RKO (cell line): ENCODE measurements at regions not wholly inside any gene's neighbourhood (a gene's known extent, or its start where the extent isn't known, plus 50 kb on each side); places are given as distances from the start of the nearest gene placed in this dataset.

Source experiments
- DNase-seq: peaks from one replicate; pipeline ENCODE4 v3.0.0-alpha.2; 2016; ENCODE audit warnings: low spot score

DNA sequence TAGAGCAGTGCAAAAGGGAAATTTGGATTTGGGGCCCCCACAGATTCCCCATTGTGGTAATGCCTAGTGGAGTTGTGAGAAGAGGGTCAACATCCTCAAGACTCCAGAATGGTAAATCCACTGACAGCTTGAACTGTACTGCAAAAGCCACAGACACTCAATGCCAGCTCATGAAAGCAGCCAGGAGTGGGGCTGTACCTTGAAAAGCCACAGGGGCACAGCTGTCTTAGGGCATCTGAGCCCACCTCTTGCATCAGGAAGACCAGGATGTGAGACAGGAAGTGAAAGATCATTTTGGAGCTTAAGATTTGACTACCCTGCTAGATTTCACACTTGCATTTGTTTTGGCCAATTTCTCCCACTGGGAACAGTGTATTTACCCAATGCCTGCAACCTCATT is 1548.9 kb upstream of the PCDH20 start:
- no peak for DNase-seq

DNA sequence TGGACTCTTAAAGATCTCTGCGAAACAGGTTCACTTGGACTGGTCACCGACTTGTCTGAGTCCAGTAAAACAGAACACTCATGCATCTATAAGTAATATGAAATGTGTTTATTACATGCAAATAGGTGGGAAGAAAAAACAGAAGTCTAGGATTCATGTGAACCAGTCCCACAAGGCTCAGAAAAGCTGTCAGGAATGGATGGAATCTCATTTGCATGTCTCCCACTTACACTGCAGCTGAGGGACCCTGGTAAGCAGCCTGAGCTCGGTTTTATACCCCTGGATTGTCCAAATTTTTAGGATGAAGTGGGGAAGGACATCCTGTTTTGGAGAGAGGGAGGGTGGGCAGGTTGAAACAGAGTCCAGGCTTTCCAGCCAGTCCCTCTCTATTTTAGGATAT is 1545.1 kb upstream of the PCDH20 start:
- no peak for DNase-seq

DNA sequence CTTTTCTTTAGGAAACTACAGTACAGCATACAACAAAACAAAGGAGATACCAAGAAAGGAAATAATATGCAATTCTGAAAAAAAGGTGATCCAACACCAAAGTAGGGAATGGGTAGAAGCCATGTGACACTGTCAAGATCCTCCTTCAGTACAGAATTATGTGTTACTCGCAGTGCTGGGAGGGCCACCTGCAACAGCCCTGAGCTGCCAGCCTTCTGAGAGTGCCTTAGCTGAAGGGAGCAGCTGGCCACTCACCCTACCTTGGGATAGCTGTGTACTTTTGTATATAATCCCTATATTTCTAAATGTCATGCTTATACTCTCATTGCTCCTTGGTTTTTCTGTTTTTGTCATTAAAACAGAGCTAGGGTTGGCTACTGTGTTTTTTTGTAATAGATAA is 1518.2 kb upstream of the PCDH20 start:
- DNase-seq: no peak

DNA sequence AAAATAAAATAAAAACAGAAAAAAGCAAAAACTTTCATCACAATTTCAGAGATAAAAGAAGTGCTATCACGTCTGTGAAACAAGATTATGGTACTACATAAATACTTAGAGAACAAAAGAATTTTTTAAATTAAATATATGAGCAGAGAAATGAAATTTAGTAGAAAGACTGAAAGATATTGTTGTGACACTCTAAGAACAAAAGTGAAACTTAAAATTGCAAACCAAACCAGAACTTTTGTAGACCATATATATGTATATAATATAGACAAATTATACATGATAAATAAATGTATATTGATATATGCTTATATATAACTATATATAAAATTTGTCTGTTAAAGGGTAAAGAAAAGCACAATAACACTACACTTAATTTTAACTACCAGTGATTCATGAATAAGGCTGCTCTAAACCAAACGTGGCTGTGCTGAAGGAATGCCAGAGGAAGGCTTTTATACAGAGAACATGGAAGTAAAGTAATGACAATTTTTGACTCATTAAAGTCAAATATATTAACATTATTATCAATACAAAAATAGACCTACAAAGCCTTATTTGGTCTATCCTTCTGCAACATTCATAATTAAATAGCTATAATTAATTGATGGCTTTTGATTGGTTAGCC is 1516.7 kb upstream of the PCDH20 start:
- DNase-seq: peak; percentile 9

DNA sequence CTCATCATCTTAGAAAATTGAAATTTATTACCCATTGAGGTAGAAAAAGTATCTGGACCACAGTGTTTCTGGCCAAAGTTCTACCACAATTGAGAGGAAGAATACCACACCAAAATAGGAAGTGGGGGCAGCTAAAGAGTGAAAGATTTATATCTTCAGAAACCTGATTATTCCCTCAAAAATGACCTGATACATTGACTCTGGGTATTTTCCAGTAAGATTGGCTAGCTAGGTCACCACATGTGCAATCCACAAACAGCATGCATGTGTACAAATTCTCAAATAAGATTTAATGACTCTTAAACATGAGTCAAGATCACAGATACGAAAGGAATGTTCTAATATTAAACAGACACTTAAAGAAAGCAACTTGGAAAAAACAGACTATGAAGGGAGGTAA is 1516.2 kb upstream of the PCDH20 start:
- DNase-seq: no peak

DNA sequence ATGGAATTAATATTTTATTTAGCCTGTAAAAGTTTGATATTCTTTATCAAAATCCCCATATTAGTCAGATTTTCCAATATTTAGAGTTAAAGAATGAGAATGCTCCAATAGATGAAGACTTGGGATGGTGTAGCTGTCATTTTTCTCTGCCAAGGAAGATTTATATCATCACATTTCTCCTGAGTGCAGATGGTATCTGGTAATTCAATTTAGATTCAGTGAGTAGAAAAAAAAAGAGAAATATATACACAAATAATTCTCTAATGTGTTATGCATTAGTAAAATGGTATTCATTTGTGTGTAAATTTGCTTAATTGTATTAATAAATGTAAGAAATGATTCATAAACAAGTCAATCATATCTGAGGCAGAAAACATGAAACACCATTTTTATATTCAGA is 1508.7 kb upstream of the PCDH20 start:
- no peak for DNase-seq

DNA sequence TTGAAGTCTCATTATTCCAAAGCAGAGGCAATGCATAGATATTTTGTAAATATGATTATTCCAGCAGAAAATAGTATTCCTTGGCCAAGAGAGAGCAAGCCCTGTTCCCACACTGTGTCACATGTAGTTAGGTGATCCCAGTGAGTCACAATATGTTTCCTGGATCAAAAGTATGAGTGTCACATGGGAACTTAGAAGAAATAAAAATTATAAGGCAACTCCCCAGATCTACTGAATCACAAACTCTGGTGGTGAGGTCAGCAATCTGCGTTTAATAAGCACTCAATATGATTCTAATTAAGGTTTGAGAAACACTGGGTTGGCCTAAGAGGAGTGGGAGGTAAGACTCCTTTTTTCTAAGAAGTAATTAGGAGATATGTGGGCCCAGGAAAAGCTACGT is 1504.5 kb upstream of the PCDH20 start:
- no peak for DNase-seq

DNA sequence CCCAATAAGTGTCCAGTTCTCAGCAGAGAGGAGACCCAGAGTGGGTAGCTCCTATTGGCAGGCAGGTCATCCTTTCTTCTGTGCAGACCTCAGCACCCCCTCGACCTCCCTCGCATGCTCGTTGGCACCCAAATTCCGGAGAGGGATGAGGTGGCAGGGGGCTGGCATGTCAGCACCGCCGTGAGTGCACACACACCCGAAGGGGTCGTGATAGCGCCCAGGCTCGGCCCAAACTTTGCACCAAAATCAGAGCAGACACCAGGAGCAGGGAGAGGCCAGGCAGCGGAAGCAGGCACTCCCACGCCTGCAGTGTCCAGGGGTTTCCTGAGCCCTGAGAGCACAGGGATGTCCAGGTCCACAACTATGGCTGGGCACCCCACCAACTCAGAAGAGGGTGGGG is 1503.8 kb upstream of the PCDH20 start:
- DNase-seq: no peak

DNA sequence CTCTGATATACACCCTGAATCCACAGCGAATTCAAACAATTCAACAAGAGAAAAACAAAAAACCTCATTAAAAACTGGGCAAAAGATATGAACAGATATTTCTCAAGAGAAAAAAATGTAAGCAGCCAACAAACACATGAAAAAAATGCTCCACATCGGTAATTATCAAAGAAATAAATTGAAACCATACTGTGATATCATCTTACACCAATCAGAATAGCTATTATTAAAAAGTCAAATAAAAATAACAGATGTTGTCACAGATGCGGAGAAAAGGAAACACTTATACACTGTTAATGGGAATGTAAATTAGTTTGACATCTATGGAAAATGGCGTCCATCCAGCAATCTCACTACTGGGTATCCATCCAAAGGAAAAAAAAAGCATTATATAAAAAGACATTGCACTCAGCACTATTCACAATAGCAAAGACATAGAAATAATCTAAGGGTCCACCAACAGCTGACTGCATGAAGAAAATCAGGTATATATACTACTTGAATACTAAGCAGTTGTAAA is 1495.0 kb upstream of the PCDH20 start:
- DNase-seq: no peak

DNA sequence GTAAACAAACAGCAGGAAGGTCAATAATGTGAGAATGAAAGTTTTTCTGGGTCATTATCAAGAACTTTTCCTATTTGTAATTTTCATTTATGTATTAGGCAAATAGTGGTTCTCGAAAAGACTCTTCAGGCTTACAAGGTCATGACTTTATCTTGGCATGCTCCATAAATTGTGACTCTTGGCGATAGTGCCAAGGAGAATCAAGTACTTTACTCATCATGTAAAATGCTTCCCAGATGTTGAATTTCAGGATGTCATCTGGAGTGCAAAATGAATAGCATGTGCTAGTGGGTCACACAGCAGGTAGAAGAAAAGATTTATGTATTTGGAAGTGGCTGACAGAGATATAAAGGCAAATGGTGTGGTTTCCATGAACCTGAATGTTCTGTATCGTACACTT is 1492.7 kb upstream of the PCDH20 start:
- no peak for DNase-seq

DNA sequence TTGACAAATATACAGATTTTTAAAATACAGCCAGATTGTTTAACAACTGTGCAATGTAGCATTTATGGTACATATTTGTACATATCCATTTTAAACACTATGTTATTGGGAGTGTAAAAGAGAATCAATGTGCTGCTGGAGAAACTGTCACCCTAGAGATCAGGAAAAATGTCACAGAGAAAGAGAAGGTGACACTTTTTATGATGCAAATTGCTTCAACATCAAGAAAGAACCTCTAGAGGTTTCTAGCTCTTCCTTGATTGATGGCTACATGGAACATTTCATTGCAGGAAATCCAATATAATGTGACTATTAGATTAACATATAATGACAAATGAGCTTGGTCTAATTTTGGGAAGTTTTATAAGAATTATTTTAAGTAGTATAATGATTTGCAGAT is 1491.2 kb upstream of the PCDH20 start:
- no peak for DNase-seq

DNA sequence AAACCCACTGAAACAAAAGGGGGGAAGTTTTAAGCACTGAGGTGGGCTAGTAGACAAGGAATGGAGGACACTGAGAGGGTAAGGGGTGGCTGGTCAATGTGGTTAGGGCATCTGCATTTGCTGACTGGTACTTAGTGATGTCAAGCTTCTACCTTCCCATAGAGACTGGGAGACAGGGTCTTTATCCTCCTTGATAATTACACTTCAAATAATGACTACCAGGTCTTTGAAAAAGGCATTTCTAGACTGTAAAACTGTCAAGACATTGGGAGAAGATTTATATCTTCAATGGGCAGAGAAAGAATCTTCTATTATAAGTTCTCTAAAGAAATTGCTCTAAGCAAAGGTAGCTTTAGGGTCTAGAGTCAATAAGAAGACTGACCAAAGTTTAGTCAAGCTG is 1490.8 kb upstream of the PCDH20 start:
- no peak for DNase-seq

DNA sequence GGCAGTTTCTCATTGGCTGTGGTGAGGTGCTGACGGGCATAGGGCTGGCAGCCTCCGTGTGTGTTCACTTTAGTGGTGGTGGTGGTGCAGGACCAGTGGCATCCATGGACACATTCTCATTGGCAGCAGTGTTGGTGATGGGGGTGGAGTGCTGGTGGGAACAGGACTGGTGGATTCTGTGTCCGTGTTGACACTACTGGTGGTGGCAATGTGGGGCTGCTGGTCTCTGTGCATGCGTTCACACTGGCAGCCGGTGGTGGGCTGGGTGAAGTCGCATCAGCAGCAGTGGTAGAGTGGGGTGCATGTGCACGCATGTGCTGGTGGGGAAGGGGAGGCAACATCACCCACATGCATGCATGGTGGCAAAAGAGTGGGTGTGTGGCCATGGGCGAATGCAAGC is 1471.4 kb upstream of the PCDH20 start:
- DNase-seq: no peak

DNA sequence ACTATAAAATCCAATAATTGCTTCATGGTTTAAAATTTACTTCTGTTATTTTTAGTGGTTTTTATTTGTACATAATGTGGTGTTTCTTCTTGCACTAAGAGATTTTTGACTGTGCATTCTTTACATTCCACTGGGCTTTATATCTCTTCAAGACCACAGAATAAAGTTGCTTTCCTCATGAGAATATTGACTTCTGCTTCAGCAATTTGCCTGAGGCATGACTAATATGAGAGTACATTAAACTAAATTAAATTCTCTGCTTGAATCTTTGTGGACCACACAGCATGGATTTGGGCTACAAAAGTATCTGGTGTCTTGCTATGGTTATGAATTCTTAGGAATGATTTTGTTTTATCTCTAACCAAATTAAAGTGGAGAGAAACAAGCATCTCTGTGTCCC is 1463.4 kb upstream of the PCDH20 start:
- DNase-seq: no peak

DNA sequence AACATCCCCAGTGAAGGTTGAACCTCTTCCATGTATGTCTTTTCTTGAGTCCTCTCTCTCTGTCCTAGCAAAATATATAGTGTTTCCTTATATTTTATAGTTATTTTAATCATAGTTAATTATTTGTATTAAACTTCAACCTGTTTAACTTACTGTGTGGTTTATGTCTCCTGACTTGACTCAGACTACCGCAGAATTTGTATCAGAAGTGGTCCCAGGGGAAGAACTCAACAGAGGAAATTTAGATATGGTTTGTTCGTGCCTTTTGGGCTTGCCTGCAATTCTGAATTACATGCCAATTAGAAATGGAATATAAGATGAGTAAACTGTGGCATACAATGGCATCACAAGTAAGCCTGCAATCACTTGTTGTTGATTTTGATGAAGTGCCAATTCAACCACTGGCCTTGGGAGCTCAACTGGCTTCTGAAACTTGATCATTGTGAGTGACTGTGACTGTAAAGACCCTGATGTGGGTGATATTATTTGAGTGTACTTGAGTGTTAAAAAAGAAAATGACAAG is 1459.5 kb upstream of the PCDH20 start:
- no peak for DNase-seq

DNA sequence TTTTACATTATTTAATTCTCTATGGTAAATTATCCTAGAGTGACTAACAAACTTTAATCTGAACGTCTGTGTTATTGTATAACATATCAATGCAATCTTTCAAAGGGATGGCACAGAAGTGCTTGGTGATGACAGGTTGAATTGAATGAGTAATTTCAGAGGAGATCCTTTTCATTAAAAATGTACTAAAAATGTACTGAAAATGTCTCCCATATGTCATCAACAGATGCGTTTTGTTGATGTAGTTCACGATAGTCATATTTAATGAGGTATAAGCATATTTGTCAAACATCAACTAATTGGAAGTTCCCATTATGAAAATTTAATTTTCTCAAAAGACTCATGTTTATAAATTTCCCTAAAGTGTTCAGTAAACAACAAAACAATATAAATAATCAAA is 1434.7 kb upstream of the PCDH20 start:
- no peak for DNase-seq

DNA sequence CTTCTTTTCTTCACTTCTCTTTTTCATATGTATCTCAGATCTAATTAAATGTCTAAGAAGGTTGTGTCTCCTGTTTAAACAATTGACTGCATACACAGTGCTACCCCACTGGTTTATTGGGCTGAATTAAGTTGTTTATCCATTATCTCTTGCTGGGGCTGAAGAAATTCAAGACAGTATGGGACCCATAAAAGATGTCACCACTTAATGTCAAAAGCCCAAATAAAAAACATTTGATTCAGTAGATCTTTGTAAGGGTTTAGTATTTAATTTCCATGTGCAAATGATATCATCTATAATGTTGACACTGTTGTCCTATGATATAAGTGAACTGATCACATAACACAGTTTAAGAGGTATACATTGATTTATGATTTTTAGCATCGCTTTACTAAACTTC is 1431.9 kb upstream of the PCDH20 start:
- no peak for DNase-seq

DNA sequence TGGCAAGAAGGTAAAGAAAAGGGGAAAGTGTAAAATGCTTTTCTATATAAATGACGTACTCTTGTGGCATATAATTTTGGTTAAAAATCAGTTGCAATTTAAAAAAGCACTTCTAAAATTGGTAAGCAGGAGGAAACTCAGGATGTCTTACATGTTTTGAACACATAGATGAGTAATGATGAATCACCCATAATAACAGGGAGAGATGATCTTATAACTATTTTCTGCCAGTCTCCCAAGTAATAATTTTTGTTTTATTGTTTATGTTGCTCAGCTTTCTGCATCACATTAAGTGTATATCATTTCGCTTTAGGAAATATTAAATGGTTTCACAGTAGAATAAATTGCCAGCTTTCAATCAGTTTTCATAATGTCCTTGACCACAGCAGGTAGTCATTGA is 1430.7 kb upstream of the PCDH20 start:
- DNase-seq: peak; percentile 62

DNA sequence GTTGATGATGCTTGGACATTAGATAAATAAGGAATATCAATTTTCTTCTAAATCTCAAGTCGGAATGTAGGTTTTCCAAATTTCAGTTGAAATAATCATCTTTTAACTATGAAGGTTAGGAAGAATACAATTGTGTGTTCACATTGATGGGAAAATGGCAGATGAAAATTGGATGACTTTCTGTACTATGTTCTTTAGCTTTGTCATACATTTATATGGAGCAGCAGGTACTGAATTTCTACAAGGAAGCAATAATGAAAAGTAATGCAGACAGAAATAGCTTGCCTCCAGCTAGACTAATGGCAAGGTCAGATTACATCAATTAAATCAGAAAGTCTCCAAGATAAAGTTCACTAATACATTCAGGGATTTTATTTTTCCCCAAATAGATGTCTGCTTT is 1423.7 kb upstream of the PCDH20 start:
- DNase-seq: no peak

DNA sequence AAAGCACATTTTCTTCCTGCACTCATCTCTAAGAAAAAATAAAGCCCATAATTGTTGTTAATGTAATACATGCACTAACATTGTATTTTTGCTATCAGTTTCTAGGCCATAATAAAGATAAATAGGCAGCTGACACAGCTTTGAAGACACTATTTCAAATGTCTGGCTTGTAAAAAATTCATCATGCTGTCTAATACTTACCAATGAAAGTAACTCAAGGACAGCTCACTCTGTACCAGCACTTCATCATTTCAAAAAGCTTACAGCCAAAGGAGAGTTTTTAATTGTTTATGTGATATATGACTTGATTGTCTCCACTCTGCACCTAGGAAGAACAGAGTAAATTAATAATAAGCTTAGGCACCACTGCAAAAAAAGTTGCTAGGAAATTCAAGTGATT is 1423.3 kb upstream of the PCDH20 start:
- DNase-seq: no peak

DNA sequence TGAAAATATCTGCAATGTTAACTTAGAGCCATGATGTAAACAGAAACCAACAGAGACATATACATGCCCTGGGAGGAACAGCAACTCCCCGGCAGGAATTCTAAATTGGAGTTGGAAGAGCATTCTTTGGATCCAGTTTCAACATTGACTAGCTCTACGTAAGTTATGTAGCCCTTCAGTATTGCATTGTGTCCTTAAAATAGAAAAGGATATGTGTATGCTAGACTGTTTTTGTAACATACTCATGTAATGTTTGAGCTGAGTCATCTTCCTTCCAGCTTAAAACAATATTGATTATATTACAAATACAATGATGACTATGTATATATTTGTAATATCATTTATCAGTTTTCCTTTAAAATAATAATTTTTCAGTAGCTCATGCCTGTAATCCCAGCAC is 1422.2 kb upstream of the PCDH20 start:
- no peak for DNase-seq

DNA sequence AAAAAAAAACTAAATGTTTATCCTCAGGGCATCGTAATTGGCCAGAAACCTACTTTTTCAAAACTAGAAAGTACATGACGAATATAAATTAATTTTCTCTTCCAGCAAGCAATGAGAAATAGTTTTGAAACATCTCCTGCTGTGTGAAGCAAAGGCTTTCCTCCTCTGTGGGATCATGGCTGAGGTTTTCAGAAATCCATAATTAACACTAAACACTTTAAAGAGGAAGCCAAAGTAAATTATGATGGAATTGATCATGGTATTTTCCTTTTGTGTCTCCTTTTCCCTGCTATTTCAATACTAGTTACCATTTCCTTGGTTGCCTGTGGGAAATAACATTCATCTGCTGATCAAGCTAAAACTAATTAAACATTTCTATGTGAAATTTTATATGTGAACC is 1413.8 kb upstream of the PCDH20 start:
- no peak for DNase-seq

DNA sequence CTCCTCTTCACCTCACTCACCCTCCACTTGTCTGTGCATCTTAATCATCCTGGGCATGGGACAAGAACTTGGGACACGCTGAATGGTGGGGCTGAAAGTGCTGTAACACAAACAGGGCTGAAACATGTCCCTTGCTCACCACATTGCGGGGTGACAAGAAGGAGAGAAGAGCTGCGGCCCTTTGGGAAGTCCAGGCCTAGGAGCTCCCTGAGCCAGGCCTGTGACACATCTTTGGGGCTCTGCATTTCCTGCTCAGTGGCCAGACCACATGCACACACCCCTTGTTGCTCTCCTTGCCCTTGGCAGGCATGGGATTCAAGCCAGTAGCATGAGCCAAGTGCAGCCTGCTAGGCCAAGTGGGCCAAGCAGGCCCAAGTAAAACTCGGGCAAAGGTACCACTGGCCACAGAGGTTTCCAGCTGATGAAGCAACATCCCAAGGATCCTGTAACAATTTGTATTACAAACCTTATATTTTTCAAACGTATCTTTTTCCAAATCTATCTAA is 1384.3 kb upstream of the PCDH20 start:
- no peak for DNase-seq

DNA sequence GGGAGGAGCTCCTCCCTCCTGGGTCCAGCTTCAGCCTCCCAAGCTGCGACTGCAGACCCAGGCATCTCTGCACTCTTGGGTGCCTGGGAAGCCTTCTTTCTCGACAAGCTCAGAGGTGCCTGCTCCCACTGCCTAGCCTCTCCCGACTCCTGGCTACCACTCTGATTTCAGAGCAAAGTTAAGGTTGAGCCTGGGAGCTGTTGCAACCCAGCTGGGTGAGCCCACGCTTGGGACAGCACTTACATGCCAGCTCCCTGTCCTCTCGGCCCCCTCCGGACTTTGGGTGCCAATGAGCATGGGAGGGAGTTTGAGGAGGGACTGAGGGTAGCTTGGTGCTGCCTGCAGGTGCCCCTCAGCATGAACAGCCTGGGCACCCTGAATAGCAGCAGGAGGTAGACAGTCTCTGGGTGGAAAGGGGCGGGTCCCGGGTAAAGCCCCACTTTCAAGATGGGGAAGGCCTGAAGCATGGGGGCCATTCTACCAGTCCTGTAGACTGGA is 1383.4 kb upstream of the PCDH20 start:
- no peak for DNase-seq
